ENCODE measurements at regions not wholly inside any gene's neighbourhood (a gene's known extent, or its start where the extent isn't known, plus 50 kb on each side); places are given as distances from the start of the nearest gene placed in this dataset.

GRCh38 chr1:143661418-143662101 lies 310.2 kb downstream of the FAM72C start:
- ChIA-PET CTCF (no interaction called here), POLR2A (no interaction called here)
- H3K9me3 ChIP-seq (ENCODE audit: control insufficient read depth, insufficient read depth, low read length): no peaks in the 10 kb centered on the region
- DNase-seq (ENCODE audit: low read depth, low spot score): no peak
- H3K4me3 ChIP-seq (ENCODE audit: low read depth, low read length): no peak overlapping the region
- peaks cover 15% of the 10 kb centered on the region for H3K27me3 ChIP-seq (ENCODE audit: control insufficient read depth, insufficient read depth, low read length)
- H3K27ac ChIP-seq (ENCODE audit: low read depth, low read length): no peak overlapping the region
- no peak for TF ChIP-seq CTCF (IDR thresholded peaks at IDR 0.05; ENCODE audit: low read depth, low read length)

- POLR2A ChIA-PET: no interaction called here
- Histone ChIP-seq H3K9me3 (ENCODE audit: control insufficient read depth, insufficient read depth, low read length) (no peaks in the 10 kb centered on the region), H3K27ac (ENCODE audit: low read depth, low read length) (no peak overlapping the region), H3K4me3 (ENCODE audit: low read depth, low read length) (no peak overlapping the region), H3K27me3 (ENCODE audit: control insufficient read depth, insufficient read depth, low read length) (peaks cover 15% of the 10 kb centered on the region)
- no peak for DNase-seq (ENCODE audit: low read depth, low spot score)
- TF ChIP-seq CTCF (IDR thresholded peaks at IDR 0.05; ENCODE audit: low read depth, low read length): no peak
- CTCF ChIA-PET: no interaction called here
Observed at GRCh38 chr1:143660354-143660941, 311.3 kb downstream of the FAM72C start.

GRCh38 chr1:143653429-143653802 lies 318.4 kb downstream of the FAM72C start:
- H3K9me3 ChIP-seq (ENCODE audit: control insufficient read depth, insufficient read depth, low read length): peaks cover 7% of the 10 kb centered on the region; the same call in 1 of the 2 replicates
- no peak overlapping the region for H3K27ac ChIP-seq (ENCODE audit: low read depth, low read length)
- CTCF ChIA-PET: no interaction called here
- H3K27me3 ChIP-seq (ENCODE audit: control insufficient read depth, insufficient read depth, low read length): peaks cover 27% of the 10 kb centered on the region
- TF ChIP-seq CTCF (IDR thresholded peaks at IDR 0.05; ENCODE audit: low read depth, low read length): no peak
- no peak overlapping the region for H3K4me3 ChIP-seq (ENCODE audit: low read depth, low read length)
- POLR2A ChIA-PET: no interaction called here
- DNase-seq (ENCODE audit: low read depth, low spot score): no peak

- ChIA-PET POLR2A (no interaction called here), CTCF (no interaction called here)
- Histone ChIP-seq H3K27ac (ENCODE audit: low read depth, low read length) (no peak overlapping the region), H3K4me3 (ENCODE audit: low read depth, low read length) (no peak overlapping the region), H3K9me3 (ENCODE audit: control insufficient read depth, insufficient read depth, low read length) (peaks cover 7% of the 10 kb centered on the region; the same call in 1 of the 2 replicates), H3K27me3 (ENCODE audit: control insufficient read depth, insufficient read depth, low read length) (peaks cover 27% of the 10 kb centered on the region)
- DNase-seq (ENCODE audit: low read depth, low spot score): no peak
- TF ChIP-seq CTCF (IDR thresholded peaks at IDR 0.05; ENCODE audit: low read depth, low read length): no peak
Observed at GRCh38 chr1:143652744-143653428, 318.9 kb downstream of the FAM72C start.

- H3K9me3 ChIP-seq (ENCODE audit: control insufficient read depth, insufficient read depth, low read length): peaks cover 7% of the 10 kb centered on the region; the same call in 1 of the 2 replicates
- H3K27me3 ChIP-seq (ENCODE audit: control insufficient read depth, insufficient read depth, low read length): peaks cover 27% of the 10 kb centered on the region
- CTCF ChIA-PET: no interaction called here
Observed at GRCh38 chr1:143652187-143652586, 319.6 kb downstream of the FAM72C start.

More at GRCh38 chr1:143652187-143652586, 319.6 kb downstream of the FAM72C start:
- Histone ChIP-seq H3K4me3 (ENCODE audit: low read depth, low read length) (no peak overlapping the region), H3K27ac (ENCODE audit: low read depth, low read length) (no peak overlapping the region)
- TF ChIP-seq CTCF (IDR thresholded peaks at IDR 0.05; ENCODE audit: low read depth, low read length): no peak
- POLR2A ChIA-PET: no interaction called here
- DNase-seq (ENCODE audit: low read depth, low spot score): no peak

Data from AG04450 (cell line).